Non-pigmented ciliary epithelial cell (primary cell): ENCODE measurements at regions not wholly inside any gene's neighbourhood (a gene's known extent, or its start where the extent isn't known, plus 50 kb on each side); places are given as distances from the start of the nearest gene placed in this dataset.
A peak's percentile ranks its signal among the peaks of the same experiment; 100 is the strongest.
"Not testable (repeated sequence)": the region's sequence is repeated elsewhere in the genome, so short reads cannot be mapped to it uniquely, and the experiment has no call there.

Source experiments
- DNase-seq: peaks from one replicate; pipeline ENCODE4 v3.0.0-alpha.2; 2010; ENCODE audit warnings: low read depth

DNA sequence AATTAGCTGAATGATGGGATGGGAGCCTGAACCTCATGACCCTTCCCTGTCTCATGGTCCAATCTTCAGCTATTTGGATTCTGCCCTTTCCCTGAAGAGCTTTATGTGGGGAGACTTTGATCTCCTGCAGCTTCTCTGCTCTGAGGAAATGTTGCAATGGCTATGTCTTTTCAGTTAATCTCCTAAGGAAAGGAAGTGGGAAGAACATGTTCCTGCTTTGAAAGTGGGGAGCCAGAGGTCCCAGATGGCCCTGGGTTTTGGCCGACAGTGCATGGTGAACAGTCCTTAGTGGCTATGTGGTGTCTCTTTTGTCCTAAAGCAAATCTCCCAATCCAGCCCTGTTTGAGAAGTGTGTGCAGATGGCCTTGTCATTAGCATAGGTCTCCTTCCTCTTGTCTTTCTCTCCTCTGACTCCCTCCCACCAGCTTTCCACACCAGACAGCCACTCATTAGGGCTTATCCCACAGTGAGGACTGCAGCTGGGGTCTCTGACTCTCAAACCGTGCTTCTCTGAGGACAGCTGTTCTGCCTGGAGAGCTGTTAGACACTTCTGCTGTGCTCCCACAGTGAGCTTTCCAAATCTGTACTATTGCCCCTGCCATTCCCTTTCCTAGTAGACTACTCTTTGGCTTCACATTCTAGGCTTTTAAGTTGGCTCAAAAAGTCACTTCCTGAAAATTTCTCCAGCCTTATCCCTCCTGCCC, 365.8 kb upstream of the UMPS start:
- no peak for DNase-seq

DNA sequence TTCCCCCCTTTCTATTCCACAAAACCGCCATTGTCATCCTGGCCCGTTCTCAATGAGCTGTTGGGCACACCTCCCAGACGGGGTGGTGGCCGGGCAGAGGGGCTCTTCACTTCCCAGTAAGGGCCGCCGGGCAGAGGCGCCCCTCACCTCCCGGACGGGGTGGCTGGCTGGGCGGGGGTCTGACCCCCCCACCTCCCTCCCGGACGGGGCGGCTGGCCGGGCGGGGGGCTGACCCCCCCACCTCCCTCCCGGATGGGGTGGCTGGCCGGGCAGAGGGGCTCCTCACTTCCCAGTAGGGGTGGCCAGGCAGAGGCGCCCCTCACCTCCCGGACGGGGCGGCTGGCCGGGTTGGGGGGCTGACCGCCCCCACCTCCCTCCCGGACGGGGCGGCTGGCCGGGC, 363.6 kb upstream of the UMPS start:
- DNase-seq = not testable (repeated sequence)

DNA sequence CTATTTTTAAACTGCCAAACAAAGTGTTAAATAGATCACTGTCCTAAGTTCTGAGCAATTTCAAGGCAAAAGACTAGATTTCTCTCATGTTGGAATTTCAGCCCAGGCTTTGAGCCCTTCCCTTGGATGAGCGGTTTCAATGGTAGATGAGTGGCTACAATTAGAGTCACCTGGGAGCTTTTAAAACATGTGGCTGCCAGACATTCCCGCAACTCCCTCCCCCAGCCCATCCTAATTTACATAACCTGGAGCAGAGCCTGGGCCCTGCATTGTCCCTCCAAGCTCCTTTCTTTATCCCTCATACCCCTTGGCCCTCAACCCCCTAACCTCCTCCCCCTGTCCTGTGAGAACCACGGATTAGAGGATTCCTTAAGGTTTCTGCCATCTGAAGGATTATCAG, 357.5 kb upstream of the UMPS start:
- DNase-seq = no peak

DNA sequence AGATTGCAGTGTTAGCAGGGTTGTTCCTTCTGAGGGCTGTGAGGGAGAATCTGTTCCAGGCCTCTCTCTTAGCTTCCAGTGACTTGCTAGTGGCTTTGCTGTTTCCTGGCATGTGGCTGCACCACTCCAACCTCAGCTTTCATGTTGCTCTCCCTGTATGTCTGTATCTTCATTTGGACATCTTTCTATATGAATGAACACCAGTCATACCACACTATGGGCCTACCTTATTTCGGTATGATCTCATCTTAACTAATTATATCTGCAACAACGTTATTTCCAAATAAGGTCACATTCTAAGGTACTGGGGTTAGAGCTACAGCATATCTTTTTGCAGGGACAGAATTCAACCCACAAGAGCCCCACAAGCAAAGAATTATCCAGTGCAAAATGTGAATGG, 356.7 kb upstream of the UMPS start:
- no peak for DNase-seq

DNA sequence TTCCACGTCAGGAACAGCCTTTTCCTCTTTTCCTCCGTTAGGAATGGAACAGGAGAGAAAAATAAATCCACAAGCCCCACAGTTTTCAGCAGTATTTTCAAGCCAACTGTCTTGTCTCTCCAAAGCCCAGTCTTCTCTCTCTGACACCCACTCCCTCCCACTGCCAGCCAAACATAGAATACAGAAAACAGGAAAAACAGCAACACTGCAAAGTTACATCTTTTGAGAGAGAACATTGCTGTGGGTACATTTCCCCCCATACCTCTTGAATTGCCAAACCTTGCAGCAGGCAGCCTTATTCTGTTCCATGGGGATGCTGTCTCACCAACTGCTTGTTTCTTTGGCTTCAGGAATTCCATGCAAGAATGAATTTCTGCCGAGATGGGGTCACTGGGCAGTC, 355.7 kb upstream of the UMPS start:
- DNase-seq = no peak

DNA sequence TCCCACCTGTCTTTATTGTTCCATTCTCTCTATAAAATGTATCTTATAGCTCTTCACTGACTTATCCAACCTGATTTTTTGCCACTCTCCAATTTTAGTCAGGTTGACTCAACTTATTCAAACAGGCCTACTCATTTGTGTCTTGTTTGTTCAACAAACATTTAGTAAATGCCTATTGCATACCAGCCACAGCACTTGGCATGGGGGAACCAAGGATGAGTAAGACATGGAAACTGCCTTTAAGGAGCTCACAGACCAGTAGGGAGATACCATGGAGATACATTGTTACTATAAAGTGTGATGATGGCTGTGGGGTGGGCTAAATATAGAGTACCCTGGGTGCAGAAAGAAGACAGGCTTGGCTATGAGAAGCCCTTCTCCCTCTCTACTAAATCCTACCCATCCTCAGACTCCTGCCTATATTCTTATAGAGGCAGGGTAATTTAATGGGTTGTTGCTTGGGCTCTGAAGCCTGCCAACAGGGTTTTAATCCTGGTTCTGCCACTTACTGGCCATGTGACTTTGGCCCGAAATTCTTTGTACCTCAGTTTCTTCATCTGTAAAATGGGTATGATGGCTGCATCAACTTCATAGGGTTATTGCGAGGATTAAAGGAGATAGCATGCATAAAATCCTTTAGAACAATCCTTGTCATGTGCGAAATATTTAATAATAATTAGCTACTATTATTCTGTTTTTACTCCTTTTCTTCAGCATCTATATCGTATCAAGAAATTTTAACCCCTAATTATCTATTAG, 348.5 kb upstream of the UMPS start:
- DNase-seq = no peak

DNA sequence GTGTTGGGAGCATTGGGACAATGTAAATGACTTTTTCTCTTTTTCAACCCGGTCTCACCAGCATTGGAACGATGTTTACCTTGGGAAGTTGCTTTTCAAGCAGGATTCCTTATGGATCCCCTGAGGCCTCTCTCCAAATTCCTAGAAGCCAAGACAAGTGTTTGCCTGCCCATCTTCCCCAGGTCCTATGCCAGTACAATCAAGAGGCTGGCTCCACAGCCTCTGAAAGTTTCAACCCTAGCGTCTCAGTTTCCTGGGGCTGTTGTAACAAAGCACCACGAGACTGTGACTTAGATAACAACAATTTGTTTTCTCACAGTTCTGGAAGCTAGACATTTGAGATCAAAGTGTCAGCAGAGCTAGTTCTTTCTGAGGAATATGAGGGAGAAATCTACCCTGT, 347.2 kb upstream of the UMPS start:
- no peak for DNase-seq

DNA sequence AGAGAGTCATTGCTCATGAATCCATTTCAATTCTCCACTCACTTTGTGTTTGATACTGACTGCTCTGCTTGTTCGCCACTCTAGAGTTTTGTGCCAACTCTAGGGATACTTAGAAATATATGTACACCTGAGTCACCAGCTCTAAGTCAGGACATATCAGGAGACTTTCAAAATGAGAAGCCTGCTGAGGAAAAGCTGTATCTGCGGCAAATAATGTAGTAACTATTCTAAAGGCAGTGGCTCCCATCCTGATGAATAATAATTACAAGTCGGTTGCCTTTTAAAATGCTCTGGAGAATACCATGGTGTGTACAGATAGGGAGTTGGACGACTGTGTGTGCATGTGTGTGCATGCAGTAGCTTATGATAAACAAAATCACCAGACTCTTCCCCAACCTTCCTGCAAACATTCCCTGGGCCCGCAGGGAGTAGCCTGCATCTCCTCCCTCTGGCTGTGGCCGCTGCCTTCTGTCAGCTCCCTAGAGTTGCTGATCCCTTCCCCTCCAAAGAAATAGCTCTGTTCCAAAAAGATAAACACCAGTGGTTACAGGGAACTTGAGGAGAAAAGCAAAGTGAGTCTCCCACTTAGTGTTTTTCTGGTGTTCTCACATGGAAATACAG, 346.3 kb upstream of the UMPS start:
- DNase-seq = no peak

DNA sequence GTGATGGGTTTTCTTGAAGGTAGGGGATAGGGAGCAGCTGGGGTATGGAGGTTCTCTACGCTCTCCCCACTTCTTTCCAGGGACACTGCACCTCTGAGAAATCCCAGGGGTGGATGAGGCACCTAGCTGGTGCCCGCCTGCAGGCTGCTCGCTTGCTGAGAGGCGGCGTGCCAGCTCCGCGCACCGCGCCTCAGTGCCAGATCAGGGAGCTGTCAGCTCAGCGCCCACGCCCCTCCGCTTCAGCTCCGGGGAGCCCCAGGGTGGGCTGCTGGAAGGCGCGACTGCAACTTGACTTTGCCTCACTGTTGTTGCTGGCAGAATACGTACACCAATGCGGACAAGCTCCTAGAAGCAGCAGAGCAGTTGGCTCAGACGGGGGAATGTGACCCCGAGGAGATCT, 345.7 kb upstream of the UMPS start:
- no peak for DNase-seq

DNA sequence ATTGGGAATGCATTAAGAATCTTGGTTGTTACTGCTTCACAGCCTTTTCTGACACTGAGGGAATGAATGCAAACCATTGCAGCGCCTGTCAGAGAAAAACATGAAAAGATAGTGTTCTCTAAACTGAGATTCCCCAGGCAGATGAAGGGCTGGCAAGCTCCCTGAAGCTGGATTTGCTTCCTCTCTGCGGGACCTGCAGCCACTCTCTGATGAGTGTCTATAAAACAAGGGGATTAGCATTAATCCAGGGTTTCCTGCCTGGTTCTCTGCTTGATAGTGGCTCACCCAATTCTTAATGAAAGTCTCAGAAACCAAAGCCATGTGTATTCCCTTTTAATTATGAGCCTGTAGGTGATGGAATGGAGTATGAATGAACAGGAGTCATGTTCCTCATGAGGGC, 344.3 kb upstream of the UMPS start:
- no peak for DNase-seq

DNA sequence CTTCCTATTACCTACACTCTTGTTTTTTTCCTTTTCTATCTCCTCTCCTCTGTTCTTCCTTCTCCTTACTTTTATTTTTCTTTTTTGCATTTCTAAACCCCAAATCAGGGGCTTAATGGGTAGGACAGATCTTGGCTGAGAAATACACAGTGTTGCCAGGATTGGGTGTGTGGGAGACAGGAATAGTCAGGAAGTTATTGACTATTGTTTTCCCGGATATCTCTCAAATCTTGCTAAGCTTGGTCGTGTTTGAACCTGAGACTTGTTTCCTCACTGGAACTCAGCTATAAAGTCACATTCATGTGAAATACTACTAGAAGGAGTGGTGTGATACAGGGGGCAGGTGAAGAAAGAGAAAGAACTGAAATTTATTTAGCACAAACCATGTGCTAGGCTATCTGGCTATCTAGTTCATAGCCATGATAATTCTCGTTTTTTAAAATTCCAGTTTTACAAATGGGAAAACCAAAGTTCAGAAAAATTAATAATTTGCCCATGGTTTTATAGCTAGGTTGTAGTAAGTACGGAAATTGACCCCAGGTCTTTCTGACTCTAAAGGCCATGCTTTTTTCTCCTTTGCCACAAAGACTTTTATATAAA, 343.2 kb upstream of the UMPS start:
- DNase-seq = no peak

DNA sequence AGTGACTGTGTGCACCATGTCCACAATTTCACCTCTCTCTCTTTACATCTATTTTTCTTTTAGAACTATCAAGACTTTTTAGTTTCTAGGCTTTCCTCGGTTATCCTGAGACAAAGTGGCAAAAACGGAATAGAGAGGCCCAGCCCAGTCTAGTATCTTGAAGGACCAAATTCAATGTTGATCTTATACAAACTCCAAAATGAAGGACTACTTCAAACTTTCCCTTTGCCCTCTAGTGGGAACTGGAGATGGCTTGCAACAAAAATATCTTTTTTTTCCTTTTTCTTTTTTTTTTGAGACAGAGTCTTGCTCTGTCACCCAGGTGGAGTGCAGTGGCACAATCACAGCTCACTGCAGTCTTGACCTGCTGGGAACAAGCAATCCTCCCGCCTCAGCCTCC, 338.5 kb upstream of the UMPS start:
- no peak for DNase-seq

DNA sequence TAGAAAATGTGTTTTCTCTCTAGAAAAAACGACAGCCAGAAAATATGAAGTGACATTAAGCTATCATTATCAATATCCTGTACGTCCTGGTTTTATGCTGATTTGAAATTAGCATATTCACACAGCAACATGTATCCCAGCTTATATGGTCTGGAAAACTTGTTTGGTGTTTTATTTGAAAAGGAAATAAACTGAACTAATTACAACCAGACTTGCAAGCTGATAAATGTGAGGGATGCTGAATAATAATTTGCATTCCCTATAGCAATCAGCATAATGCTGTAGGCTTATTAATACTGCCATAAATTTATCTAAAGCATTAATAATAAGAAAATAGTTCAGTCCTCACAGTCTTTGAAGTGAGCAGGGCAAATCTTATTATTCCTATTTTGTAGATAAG, 336.9 kb upstream of the UMPS start:
- DNase-seq = no peak

DNA sequence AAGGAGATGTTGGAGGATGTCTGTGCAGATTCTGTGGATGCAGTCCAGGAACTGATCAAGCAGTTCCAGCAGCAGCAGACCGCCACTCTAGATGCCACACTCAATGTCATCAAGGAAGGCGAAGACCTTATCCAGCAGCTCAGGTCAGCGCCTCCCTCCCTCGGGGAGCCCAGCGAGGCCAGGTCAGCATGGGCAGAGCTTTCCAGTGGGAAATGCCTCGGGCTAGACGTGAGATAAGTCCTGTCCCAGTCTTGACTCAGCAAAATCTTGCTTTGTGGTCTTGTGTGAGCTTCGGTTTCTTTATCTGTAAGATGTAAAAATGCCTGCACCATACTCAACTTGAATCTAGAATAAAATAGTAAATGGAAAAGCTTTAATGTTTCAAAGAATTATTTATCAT, 335.1 kb upstream of the UMPS start:
- DNase-seq = no peak

DNA sequence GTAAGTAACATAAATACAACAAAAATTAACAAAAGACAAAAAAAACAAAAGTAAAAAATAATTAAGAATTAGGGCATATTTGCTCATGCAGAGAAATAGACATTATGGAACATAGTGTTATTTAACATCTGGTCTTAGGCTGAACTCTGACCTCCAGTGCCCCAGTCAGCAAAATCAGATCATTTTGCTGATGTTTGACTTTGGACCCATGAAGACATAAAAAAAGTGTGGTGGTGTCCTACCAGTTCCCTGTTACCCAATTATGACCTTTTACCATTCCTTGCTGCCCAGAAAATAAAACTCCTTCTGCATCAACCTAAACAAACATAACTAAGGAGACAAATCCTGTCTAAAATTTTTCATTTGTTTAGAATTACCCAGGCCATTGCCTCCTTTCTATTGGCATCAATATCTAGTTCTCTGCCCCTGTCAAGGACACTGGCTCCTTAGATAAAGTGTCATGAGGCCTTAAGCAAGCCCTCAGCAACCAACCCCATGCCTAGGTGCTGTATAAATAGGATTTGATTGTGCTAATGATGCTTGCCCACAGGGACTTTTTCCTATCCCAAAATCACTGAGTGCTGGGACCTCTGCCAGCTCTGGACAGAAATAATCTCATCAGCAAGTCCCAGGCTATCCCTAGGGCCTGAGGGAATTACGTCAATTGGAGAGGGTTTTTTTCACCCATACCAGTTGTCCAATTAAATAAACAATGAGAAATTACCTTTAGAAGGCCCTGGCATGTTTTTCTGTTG, 334.5 kb upstream of the UMPS start:
- DNase-seq = no peak

DNA sequence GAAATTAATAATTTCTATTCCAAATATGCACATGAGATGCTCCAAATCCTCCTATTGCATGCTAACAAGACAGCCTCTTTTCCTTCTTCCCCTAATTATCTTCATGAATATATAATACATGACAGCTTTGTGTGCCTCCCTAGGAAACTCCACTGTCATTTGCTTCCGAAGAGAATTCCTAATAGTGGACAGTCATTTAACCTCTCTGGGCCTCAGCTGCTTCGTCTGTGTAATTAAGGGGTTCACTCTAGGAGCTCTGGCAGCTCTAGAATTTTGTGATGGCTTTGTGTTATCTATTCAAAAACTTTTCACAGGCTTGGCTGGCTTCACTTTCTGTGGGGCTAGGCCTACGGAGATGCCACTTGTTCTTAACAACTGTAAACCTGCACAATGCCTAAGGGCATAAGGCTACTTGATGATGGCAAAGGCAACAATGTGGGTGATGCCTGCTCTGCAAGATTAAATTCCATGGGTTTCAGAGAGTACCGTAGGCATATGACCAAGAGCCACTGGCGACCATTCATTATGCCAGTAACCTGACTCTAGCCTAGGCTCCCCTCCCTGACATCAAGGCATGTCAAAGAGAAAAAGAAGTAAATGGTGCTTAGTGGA, 333.8 kb upstream of the UMPS start:
- no peak for DNase-seq

DNA sequence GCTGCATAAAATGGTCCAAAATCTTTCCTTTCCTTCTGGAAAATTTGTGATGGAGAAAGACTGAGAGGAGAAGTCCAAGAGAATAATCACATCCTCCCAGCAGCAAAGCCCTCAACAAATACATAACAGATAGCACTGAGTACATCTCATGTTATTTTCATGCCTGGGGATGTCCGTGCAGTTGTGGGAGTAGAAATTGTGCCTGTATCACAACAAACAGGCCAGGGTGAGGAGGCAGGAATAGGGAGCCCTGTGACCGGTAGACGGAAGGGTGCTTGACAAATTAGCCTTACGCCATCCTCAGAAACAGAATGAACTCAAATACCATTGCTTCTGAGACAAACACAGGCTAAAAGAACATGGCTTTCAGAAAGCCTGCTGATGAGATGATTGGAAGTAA, 333.2 kb upstream of the UMPS start:
- no peak for DNase-seq

DNA sequence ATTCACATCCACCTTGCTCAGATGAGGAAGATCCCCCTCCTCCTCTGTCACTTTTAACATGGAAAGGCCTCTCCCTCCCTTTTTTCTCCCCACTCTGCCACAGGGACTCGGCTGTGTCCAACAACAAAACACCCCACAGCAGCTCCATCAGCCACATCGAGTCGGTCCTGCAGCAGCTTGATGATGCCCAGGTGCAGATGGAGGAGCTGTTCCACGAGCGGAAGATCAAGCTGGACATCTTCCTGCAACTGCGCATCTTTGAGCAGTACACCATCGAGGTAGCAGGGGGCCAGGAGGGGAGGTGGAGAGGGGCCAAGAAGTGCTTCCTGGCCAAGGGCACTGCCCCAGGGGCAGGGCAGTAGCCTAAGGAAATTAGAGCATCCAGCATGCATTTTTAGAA, 331.7 kb upstream of the UMPS start:
- DNase-seq = no peak

DNA sequence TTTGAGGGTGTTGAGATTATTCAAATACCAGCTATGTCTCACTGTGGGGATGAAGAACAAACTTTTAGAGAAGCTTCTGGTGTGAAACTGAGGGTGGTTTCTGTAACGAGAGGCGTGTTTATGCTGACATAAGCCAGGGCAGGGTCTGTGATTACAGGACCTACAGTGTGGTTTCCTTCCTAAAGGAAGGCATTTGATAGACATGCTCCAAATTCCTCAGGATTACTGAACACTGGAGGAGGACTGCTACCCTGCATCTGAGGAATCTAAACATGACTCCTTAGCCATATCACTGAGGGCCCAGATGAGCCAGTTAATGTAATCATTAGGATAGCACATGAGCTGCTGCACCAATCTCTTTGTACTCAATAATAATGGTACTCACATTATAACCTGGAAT, 328.4 kb upstream of the UMPS start:
- DNase-seq = peak; percentile 28

DNA sequence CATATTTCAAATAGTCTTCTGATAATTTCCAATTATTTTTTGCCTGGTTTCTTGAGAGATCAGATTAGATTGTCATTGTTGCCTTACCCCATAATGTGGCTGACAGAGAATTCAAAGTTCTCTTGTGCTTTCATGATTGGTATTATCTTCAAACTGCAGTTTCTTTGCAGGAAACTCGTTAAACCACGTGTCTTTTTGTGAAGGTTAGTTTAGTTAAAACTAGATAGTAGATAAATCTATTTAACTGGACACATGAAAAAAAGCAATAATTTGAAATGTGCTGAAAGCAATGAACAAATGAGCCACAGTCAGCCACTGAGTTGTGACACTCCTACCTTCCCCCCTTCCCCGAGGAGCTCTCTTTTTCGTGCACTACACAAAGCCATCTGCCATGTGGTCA, 327.5 kb upstream of the UMPS start:
- no peak for DNase-seq

DNA sequence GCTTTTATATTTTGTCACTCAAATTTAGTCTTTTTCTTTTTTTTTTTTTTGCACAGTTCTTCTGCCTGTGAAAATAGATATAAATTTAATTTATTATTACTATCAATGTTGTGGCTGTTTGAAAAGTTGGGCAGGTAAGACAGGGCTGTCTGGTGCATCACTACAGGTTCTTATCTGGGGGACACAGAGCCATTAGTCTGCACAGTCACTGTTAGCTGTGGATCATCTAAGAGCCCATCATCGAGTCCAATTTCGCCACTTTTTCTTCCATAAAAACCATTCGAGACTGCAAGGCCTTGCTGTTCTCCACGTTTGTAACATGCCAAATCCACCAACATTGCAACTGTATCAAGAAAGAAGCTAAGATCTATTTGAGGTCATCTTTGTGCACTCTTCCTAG, 325.6 kb upstream of the UMPS start:
- DNase-seq = no peak

DNA sequence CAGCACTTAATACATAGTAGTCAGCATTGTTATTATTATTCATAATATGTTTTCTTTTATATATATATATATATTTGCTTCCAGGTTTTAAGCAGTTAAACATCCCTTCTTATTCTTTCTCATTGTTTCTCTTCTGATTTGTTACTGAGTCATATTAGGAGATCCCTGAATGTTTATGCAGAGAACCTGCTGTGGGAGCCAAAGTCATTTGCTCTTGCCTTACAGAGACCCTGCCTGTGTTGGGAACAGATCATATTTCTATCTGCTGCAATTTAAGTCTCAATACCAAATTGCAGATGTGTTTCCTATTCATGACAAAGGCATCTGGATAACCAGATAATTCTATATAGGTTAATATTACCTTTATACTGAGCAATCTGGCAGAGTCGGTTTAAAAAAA, 323.0 kb upstream of the UMPS start:
- DNase-seq = no peak
